GM12892 (cell line): ENCODE measurements at regions not wholly inside any gene's neighbourhood (a gene's known extent, or its start where the extent isn't known, plus 50 kb on each side); places are given as distances from the start of the nearest gene placed in this dataset.

Experiments used
- DNase-seq: peaks from one replicate; pipeline ENCODE4 v3.0.0; 2011; ENCODE audit not compliant: insufficient read length
- FAIRE-seq: peaks from 2 replicates; lab custom pipeline; 2011; peaks lifted over from hg19 to GRCh38; lab: Jason Lieb, UNC
- POLR2A ChIP-seq: IDR thresholded peaks from 2 replicates; pipeline ENCODE4 v1.6.1; 2011; ENCODE audit warnings: low read depth, low read length, control low read depth
- POLR2AphosphoS5 ChIP-seq: IDR thresholded peaks from 2 replicates; pipeline ENCODE4 v1.6.1; 2011; ENCODE audit warnings: low read depth, low read length, control low read depth
- TAF1 ChIP-seq: IDR thresholded peaks from 2 replicates; pipeline ENCODE4 v1.6.1; 2011; ENCODE audit warnings: low read depth, mild to moderate bottlenecking, control low read depth, low read length, borderline replicate concordance

- no peak for TF ChIP-seq POLR2AphosphoS5
- TF ChIP-seq POLR2A, result no peak
- no peak for TF ChIP-seq TAF1
- no peak for FAIRE-seq
Measured at GRCh38 chr5:3736926-3737325, 141.3 kb downstream of the IRX1 start.

GRCh38 chr5:3738919-3739318 lies 143.3 kb downstream of the IRX1 start:
- FAIRE-seq, result no peak
- TF ChIP-seq POLR2A, result no peak
- TF ChIP-seq POLR2AphosphoS5, result no peak
- TF ChIP-seq TAF1, result no peak
- DNase-seq, result no peak

More at GRCh38 chr5:3736926-3737325, 141.3 kb downstream of the IRX1 start:
- DNase-seq, result no peak

DNA sequence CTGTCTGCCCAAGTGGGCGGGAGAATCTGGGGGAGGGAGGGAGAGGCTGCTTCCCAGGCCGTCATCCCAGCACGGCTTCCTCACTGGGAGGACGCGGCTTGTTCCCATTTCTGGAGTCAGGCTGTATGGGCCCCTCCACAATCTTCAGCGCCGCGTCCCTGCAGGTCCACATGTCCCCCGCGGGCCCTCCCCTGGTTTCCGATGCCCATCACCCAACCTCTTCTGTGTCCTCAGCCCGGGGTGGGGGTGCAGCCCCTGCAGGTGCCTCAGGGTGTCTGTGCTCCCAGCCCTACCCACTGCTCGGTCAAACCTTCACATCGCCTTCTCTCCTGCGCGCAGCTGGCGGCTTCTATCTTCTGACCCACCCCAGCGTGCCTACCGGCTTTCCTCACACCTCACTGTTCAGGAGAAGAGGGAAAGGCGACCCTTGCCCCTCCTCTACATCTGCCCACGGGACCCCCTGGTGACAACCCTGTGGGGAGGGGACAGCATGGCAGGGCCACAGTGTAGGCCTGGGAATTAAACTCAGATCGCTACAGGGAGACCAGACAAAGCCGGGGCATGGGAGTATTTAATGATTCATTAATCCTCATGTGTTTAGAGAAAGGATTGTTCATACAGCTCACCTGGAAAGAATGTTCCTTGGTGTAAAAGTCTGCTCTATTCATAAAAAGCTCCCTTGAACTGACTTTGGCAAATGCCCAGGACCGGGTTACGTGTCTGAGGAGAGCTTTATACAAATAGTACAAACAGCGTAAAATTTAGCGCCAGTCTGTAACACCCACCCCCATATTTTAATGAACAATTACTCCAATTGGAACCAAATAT lies 145.1 kb downstream of the IRX1 start:
- TF ChIP-seq POLR2A (no peak), POLR2AphosphoS5 (no peak), TAF1 (no peak)
- FAIRE-seq (no peak), DNase-seq (no peak)

- FAIRE-seq (no peak), DNase-seq (no peak)
- TF ChIP-seq POLR2AphosphoS5 (no peak), TAF1 (no peak)
Measured at GRCh38 chr5:3741374-3741770, 145.7 kb downstream of the IRX1 start.

- FAIRE-seq (no peak), DNase-seq (no peak)
- TF ChIP-seq TAF1 (no peak), POLR2AphosphoS5 (no peak), POLR2A (no peak)
Measured at GRCh38 chr5:3742750-3743149, 147.1 kb downstream of the IRX1 start.

DNA sequence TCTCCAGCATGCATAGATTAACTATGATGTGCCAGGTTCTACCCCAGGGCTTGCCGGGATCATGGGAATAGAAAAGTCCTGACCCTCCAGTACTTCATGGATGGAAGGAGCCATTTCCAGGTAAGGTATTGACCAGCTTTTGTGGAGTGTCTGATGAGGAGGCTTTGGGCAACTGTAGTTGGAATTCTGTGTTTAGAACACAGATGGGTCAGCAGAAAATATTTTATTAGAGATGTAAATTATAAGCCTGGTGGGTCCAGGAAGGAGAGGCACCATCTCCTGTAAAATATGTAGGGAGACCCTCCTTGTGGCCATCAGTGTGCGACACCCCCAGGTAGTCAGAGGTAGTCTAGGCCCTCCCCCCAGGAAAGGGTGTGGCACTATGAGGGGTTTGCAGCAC lies 156.2 kb downstream of the IRX1 start:
- DNase-seq (no peak), FAIRE-seq (no peak)
- no peak for TF ChIP-seq TAF1
- no peak for TF ChIP-seq POLR2AphosphoS5
- no peak for TF ChIP-seq POLR2A

DNA sequence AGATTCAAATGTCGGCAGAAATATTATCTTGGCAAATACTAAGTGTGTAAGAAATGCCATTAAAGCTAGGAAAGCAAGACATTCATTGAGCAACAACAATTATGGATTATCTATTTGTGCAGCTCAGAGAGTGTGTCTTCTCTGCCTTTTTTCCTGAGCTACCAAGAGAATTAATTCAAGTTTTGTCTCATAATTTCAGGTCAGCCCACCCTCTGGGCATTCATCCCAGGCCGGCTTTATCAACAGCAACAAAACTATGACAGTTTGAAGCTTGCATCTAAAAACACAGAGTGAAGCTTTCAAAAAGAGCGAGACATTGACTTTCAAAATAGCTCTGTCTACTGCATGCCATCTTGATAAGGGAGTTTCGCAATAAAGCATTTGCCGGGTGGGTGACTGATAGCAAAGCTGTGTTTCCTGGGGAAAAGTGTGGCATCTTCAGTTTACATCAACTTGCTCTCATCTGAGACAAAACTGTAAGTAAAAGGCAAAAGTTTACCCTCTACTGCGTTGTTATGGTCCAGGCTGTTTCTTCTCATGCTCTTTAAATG lies 182.4 kb downstream of the IRX1 start:
- DNase-seq, result no peak
- TF ChIP-seq POLR2AphosphoS5 (no peak), TAF1 (no peak), POLR2A (no peak)
- FAIRE-seq, result no peak

- TF ChIP-seq TAF1 (no peak), POLR2A (no peak), POLR2AphosphoS5 (no peak)
- FAIRE-seq (no peak), DNase-seq (no peak)
Measured at GRCh38 chr5:3778945-3779344, 183.3 kb downstream of the IRX1 start.

- FAIRE-seq, result no peak
- no peak for TF ChIP-seq POLR2A
- TF ChIP-seq POLR2AphosphoS5, result no peak
- no peak for TF ChIP-seq TAF1
- no peak for DNase-seq
Measured at GRCh38 chr5:3780278-3780677, 184.6 kb downstream of the IRX1 start.

DNA sequence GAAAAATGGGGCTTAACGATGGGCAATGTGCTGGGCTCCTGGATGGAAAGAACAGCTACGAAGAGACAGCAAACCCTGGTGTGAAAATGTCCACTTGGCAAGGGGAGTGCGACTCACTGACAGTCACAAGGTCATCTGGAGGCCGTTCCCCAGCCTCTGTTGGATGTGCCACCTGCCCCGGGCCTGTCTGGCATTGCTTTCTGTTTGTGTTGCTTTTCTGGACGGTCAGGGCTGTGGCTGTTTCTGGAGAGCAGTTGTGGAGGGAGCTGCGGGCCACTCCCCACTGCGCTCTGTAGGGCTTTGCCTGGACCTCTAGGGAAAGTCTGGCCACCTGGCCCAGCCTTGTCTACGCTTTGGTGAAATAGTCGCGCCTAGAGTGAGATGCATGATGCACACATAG lies 185.3 kb downstream of the IRX1 start:
- DNase-seq (no peak), FAIRE-seq (no peak)
- TF ChIP-seq POLR2AphosphoS5 (no peak), POLR2A (no peak), TAF1 (no peak)

GRCh38 chr5:3784854-3785253 lies 189.2 kb downstream of the IRX1 start:
- peak; percentile 21 for FAIRE-seq
- DNase-seq, result no peak
- TF ChIP-seq TAF1, result no peak
- no peak for TF ChIP-seq POLR2AphosphoS5
- TF ChIP-seq POLR2A, result no peak

DNA sequence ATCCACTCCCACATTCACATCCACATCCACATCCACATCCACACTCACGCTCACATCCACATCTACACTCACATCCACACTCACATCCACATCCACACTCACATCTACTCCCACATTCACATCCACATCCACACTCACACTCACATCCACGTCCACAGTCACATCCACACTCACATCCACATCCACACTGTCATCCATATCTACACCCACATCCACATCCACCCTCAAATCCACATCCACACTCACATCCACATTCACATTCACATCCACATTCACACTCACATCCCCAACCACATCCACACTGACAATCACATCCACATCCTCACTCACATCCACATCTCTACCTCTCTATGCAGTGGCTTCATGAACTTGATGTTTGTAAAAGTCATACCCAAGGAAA lies 190.5 kb downstream of the IRX1 start:
- TF ChIP-seq POLR2AphosphoS5 (no peak), POLR2A (no peak), TAF1 (no peak)
- no peak for FAIRE-seq
- DNase-seq, result no peak
